HG03432 (cell line): ENCODE measurements at regions not wholly inside any gene's neighbourhood (a gene's known extent, or its start where the extent isn't known, plus 50 kb on each side); places are given as distances from the start of the nearest gene placed in this dataset.

Experiments used
- ATAC-seq: cut with Tn5 transposase; IDR thresholded peaks from one replicate; pipeline ENCODE4 v1.9.1; 2021; ENCODE audit warnings: mild to moderate bottlenecking, moderate library complexity; ENCODE audit not compliant: unreplicated experiment

DNA sequence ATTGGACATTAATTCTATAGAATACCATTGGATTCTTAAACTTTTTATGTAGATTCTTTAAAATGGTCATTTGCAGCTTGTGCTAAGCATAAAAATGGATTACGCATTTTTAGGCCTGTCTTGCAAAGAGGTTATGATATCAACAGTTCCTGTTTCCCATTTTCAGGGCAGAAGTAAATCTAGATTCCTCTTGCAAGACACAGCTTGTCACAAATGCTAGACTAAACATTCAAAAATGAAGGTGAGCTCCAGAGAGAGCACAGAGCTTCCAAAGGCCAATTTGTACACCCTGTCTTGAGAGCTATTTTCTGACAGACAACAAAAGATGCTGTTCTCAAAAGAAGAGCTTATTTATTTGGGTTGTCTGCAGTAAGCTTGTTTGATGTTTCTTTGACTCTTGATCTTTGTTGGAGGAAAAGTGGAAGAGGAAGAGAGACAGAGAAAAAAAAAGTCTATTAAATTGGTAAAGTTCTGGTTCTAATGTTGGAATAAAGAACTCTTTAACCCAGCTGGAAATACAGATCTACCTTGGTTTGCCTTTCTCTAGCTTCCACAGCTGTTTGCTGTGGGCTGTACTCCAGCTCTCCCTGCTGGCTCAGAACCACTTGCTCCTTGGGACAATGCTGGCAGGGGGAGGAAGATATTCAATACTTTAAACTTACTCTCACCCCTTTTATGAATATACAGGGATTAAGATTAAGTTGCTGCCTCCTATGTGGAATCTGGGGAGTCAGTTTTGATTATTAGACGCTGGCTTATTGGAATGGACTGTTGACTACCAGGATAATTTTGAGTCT is 651.8 kb downstream of the CDH11 start:
- ATAC-seq: no peak

DNA sequence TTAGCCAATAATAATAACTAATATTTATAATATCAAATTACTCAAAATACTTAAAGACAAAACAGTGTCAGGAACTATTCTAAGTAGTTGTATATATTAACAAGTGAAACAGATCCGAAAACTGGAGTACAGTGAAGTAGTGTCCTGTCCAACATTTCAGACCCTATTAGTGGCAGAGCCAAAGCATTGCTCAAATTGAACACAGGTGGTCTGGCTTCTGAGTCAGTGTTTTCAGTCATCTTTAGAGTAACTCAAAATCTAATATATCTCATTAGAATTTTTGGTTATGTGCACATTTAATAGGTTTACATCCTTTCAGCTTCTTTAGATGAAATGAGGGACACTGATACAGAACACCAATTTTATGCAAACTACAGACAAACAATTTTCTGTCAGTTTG is 652.5 kb downstream of the CDH11 start:
- no peak for ATAC-seq

DNA sequence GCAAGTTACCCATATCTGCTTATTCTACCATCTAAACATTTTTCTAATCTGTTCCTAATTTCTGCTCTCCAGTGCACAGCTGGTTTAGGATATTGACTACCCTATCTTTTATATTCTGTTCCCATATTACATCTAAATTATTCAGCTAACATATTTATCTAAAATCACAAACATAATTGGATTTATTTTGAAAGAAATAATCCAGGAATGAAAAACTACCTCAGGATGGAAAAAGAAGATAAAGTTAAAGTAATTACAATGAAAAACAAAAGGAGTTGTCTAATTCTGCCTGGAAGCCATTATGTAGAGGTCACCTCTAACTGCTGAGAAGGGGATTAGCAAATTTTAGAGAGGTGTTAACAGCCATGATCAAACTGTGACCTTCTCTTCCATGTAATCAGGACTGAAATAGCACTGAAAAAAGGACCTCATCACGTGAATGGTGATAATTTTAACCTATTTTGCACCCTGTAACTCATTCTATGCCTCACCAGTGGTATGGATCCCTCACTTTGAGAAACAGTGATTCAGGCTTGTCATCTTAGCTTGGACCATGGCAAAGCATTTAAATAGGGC is 653.3 kb downstream of the CDH11 start:
- no peak for ATAC-seq

DNA sequence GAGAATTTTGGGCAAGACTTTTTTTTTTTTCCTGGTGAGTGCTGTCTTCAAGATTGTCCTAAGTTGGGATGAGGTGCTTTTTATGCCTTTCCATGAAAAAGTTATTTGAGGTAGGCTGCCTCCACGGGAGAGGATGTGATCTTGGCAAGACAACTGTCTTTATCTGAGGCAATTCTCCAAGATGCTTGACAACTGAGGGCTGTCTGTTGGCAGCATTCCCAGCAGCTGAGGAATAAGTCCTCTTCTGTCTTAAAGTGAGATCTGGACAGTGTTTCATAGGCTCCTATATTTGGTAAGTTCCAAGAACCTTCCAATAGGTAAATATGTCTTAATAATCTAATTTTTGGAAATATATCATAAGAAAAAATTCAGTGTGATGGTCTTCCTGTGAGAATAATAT is 662.0 kb downstream of the CDH11 start:
- no peak for ATAC-seq

DNA sequence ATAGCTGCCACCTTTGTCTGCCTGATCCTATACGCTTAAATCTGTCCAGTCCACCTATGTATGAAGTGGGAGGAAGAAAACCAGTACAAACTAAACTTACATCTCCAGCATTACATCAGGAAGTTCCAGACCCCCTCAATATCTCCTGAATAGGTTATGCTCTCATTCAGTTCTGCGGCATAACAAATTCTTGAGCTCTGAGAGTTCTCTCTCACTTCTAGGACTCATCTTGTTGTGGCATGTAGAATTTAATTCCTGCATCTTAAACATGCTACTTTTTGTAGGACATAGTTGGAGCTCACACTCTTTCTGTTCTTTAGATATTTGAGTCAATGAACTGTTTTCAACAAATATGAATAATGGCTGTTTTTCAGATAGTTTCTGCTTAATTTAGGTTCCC is 662.5 kb downstream of the CDH11 start:
- no peak for ATAC-seq

DNA sequence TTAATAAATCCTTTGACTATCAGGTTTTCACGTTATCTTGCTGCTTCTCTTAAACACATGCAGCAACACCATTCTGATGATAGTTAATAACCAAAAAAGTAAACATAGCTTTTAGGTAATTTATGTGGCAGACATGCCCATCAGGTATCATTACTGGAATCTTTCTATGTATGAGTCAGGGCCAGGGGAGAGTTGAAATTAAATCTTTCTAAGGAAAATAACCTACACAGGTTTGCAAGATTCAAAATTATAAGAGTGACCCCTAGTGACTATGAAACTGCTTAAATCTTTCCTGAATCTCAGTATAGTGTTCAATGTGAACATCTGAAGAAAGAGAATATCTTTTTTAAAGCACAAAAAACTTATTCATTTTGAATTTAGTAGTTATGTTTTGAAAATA is 666.6 kb downstream of the CDH11 start:
- ATAC-seq: no peak

DNA sequence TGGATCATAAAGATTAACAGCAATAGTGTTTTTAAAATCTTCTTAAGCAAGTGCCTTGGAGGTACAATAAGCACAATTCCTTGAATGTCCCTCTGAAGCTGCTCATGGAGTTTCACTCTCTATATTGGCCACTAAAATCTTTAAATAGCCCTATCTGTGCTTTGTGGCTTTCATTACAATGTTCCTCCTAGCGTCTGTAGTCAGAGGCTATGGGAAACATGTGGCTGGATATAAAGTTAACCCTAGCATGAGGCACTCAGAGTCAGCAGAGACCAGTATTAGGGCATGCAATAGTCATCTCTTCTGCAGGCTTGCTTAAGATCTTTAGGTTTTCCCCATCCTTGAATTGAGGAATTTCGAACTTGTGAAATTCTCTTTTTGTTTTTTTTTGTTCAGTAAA is 668.2 kb downstream of the CDH11 start:
- ATAC-seq: no peak

DNA sequence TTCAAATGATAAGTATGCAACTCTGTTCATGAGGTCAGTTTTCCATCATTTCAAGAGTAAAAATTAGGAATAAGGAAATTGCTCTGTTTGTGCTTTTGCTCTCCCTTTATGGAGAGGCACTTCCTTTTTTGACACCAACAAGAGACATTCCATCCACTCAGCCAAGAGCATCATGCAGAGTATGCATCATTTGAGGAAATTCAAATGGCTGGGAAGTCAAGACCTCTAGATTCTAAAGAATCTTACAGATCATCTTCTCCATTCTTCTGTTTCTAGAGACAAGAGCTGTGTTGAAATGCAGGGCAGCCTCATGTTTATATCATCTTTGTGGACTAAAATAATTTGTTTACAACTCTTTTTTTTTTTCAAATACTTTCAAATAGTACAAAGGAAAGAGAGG is 669.4 kb downstream of the CDH11 start:
- ATAC-seq: no peak

DNA sequence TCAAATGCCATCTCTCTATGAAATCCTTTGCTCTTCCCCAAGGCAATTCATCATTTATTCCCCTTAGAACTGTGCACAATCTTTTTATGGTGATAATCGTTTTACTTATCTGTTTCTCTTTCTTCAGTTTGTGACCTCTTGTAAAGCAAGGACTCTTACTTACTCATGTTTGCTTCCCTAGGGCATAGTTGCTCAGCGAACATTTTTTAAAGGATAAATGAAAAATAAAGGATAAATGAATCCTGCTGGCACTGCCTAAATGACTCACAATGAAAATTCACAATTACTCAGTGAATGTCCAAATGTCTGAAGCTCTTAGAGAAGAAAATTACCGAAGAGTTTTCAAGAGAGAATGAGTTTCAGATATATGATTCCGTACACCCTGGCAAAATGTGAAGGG is 671.7 kb downstream of the CDH11 start:
- ATAC-seq: no peak

DNA sequence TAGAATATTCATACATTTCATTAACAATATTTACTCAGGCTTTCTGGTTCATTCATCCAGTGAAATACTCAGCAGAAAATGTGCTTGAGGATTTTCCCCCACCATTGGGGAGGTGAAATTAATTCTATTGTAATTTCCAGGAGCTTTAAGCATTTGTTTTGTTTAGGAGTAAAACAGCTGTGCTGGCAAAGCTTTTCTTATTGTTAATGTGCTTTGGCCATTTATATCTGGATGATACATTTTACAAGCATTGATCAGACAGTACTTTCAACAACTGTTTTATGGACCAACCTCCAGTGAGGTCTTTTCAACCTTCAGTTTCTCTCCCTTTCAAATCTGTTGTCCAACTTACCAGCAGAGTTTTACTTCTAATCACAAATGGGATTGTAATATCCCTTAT is 672.4 kb downstream of the CDH11 start:
- no peak for ATAC-seq

DNA sequence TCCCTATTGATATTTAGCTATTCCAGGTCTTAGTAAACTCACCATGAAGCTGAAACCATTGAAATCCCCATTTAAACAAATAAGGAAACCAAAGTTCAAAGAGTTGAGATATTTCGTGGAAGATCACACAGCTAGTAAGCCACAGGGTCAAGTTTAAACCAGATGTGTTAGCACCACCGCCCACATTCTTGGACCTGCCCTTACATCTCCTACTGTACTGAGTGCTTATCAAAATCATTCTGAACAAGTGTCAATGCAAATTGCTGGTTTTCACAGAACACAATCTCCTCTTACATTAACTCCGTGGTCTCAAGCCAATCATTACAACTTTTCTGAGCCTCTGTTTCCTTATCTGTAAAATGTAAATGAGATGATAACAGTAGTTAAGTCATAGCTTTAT is 676.2 kb downstream of the CDH11 start:
- no peak for ATAC-seq

DNA sequence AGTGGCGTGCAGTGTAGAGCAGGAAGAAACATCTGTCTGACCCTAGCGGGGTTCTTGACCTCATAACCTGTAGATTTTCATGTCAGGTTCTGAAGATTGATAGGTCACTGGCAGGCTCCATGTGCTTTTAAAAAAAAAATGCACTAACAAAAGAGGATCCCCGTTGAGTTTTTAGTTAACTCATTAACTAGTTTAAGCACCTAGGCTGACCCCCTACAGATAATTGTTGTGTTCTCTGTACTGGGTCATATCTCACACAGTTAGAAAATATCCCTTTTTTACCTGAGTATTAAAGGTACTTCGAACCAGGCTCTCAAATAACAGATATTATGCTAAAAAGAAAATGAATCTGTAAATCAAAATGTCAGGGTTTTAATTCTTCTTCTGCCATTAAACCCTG is 676.6 kb downstream of the CDH11 start:
- ATAC-seq: no peak

DNA sequence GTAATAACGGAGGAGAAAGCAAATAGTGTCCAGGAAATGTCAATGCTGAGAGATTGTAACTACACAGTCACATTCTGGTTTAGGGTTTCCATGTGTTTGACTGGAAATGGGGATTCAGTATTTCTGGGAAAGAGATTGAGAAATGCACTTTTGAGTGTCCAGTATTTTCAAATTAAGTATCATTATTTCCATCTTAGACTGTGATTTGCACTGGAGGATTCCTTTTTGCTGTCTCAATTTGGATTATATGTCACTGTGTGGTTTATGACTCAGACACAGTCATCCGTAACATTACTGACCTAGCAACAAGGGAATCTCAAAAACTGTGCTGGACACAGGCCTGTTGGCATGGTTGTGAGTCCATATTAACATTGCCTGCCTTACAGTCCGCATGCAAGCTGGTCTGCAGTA is 681.4 kb downstream of the CDH11 start:
- ATAC-seq: no peak

DNA sequence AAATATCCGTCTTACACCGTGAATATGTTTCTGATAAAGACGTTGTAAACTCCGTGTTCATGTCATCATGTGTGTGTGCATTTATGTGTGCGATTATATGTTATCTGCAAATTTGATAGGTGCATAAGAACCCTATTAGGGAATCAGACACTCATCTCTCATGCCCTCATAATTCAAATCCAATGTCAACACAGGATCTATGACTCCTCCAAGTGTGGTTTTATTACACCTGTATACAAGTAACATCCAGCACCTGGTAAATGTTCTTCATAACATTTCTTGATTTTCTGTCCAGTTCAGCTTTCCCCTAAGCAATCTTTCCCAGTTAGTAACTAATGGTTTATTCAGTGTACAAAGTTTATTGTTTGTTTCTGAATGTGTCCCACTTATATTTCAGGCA is 681.9 kb downstream of the CDH11 start:
- ATAC-seq: no peak

DNA sequence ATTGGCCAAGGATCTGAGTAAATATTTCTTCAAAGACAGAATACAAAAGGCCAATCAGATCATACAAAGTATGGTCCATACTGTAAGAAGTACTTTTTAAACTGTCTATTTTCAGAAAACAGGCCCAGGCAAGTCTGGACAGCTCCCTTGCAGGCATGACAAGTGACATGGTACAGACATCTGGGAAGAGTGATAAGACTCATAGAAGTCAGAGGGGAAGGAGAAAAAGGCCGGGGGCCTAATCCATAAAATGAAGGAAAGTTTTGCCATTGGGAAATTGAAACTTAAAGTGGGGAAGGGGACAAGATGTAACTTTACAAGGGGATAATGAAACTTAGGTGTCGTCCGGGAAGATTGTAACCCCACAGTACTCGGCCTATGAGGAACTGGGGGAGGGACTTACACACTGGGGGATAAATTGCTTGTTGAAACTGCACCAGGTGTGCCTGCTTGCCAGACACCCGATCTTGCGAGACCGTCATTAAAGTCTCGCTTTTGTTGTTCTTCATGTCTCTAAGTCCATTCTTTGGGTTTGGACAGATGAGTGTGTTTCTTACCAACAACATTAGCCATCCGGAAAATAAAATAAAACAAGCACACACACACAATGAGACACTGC is 684.0 kb downstream of the CDH11 start:
- ATAC-seq: no peak

DNA sequence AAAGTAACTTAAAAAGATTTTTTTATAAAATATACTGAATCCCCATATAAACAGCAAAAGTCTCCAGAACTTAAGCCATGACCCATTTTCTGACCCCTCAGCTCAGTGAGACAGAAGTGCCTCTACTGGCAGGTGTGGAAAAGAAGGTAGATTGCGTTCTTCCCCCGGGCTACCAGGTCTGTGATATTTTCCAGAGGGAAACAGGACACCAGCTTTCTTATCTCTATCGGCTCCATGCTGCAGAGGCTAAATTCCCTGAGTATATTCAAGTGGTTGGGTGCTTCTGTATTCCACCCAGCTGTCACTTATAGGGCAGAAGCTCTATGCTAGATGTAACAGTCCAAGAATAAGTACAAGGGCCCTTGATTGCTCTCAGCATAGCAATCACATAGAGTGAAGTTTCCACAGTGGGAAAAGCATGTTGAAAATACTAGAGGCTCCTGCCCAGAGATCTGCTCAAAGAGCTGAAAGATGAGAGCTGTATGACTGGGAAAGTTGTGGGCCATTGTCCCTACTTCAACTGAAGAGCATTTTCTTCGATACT is 687.3 kb downstream of the CDH11 start:
- ATAC-seq: no peak

DNA sequence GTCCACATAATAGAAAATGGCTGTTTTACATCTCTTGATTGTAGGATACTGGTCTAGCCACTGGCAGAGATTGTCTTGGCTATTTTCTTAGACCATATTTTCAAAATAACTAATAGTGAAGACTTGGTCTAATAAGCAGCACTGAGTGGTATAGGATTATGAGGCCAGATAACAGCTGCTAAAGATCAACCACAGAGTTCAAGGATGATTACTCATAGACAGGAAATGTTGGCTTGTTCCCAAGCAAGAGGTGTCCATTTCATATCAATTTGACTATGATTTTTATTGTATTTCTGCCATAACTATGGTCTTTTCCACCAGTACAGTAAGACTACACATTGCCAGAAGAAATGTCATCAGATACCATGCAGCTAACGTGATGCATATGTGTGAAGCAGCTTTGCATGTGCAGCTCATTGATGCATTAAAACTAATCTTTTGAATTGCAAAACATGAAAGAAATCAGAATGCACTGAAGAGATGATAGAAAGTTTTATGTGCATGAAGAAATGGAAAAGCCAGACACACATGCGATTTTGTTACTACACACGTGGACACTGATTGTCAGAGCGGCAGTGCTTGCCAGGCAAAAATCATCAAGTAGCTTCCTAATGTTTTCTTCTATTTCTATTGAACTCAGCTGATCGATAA is 693.3 kb downstream of the CDH11 start:
- no peak for ATAC-seq

DNA sequence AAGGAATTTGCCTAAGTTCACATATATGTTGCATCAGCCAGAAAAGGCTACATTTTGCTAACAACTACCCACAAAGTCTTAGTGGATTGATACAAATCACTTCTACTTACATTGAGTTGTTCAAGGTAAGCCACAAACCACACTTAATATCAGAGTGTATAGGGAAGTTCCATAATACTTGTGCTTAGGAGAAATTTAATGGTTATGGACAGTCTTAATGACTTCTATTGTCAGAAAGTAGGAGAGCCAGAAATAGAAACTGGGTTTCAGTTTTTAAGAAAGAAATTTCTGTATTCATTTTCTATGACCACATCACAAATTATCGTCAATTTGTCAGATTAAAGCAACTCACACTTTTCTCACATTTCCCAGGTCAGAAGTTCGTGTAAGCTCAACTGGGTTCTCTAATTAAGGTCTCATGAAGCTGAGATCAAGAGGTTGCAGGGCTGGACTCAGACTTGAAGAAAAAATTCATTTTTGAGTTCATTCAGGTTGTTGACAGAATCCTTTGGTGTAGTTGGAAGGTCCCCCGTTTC is 695.7 kb downstream of the CDH11 start:
- no peak for ATAC-seq

DNA sequence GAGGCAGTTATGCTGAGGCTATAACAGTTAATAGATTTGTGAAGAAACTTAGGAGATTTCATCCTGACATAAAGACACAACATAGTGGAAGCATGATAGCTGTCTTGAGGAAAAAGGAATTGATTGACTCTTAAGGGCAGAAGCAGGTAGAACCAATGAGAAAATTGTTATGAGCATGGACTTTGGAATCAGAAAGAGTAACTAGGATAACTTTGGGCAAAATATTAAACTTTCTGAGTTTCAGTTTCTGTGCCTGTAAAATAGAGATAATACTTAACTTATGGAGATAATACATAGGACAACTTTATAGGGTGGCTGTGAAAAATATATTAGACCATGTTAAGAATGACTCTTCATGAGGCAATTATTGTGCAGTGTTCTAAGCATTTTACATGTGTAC is 696.5 kb downstream of the CDH11 start:
- no peak for ATAC-seq

DNA sequence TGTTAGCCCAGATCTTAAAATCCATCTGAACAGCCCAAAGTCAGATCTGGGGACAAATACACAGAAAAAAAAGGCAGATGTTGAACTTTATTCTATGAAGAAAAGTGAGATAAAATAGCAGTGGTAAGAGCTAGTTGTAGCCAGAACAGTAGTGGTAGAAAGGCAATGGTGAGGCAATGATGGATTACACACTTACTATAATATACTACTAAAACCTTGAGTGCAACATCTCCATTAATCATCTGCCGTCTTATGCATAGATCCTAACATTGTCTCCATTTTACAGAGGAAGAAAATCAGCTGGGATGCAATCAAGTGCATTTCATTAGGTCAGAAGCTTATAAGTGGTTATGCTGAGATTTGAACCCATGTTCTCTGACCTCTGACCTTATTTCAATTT is 699.6 kb downstream of the CDH11 start:
- no peak for ATAC-seq

DNA sequence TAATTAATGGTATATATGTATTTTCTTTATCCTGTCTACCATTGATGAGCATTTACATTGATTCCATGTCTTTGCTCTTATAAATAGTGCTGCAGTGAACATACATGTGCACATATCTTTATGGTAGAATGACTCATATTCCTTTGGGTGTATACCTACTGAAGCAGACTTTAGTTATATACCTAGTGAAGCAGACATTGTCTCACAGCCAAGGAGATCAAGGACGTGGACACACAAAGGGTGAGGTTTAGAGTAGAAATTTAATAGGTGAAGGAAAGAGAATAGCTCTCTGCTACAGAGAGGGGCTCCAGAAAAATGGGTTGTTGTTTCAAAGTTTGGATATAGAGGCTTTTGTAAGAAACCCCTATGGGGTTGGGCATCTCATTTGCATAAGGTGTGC is 700.3 kb downstream of the CDH11 start:
- ATAC-seq: no peak
